Activated naive CD8-positive, alpha-beta T cell (primary cell): ENCODE measurements at regions not wholly inside any gene's neighbourhood (a gene's known extent, or its start where the extent isn't known, plus 50 kb on each side); places are given as distances from the start of the nearest gene placed in this dataset.
A peak's percentile ranks its signal among the peaks of the same experiment; 100 is the strongest.

Experiments used
- H3K27ac Mint-ChIP-seq: one replicate; pipeline ENCODE4 v1.8.0; 2021; ENCODE audit warnings: mixed read lengths
- H3K27me3 Mint-ChIP-seq: one replicate; pipeline ENCODE4 v1.8.0; 2021; ENCODE audit warnings: mixed read lengths
- H3K36me3 Mint-ChIP-seq: one replicate; pipeline ENCODE4 v1.8.0; 2021; ENCODE audit warnings: mixed read lengths
- H3K4me1 Mint-ChIP-seq: one replicate; pipeline ENCODE4 v1.8.0; 2021; ENCODE audit warnings: low read depth, mixed read lengths
- H3K4me3 Mint-ChIP-seq: one replicate; pipeline ENCODE4 v1.8.0; 2021; ENCODE audit warnings: mild to moderate bottlenecking, mixed read lengths
- H3K9me3 Mint-ChIP-seq: one replicate; pipeline ENCODE4 v1.8.0; 2021; ENCODE audit warnings: low read depth, mixed read lengths

- Mint-ChIP-seq H3K27me3 (no peaks in the 10 kb centered on the region), H3K36me3 (no peaks in the 10 kb centered on the region), H3K9me3 (no peaks in the 10 kb centered on the region), H3K4me1 (no peaks in the 10 kb centered on the region), H3K27ac (no peak overlapping the region), H3K4me3 (no peak overlapping the region)
These were observed 251.0 kb upstream of the ARGLU1 start for GRCh38 chr13:106818971-106819370.

- no peak overlapping the region for H3K27ac Mint-ChIP-seq
- no peaks in the 10 kb centered on the region for H3K36me3 Mint-ChIP-seq
- no peaks in the 10 kb centered on the region for H3K4me1 Mint-ChIP-seq
- H3K4me3 Mint-ChIP-seq = no peak overlapping the region
- H3K27me3 Mint-ChIP-seq = peaks cover 3% of the 10 kb centered on the region
- H3K9me3 Mint-ChIP-seq = no peaks in the 10 kb centered on the region
These were observed 247.6 kb upstream of the ARGLU1 start for GRCh38 chr13:106815545-106815944.

DNA sequence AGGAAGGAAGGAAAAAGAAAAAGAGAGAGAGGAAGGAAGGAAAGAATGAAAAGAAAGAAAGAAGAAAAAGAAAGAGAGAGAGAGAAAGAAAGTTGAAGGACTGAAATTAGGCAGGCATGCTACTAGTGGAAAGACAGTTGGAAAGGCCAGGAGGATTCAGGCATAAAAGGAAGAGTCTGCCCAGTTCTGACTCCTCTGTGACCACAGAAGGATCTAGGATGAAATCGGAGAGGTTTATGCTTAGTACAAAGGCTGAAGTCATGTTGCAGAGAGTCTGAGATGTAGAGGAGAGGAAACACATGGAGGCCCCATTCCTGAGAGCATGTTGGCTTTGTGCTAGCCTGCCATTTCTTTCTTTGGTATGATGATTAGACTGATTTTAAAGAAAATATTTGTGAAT lies 246.5 kb upstream of the ARGLU1 start:
- Mint-ChIP-seq H3K27me3 (peaks cover 3% of the 10 kb centered on the region), H3K9me3 (no peaks in the 10 kb centered on the region), H3K4me1 (no peaks in the 10 kb centered on the region), H3K4me3 (no peak overlapping the region), H3K36me3 (no peaks in the 10 kb centered on the region), H3K27ac (no peak overlapping the region)

DNA sequence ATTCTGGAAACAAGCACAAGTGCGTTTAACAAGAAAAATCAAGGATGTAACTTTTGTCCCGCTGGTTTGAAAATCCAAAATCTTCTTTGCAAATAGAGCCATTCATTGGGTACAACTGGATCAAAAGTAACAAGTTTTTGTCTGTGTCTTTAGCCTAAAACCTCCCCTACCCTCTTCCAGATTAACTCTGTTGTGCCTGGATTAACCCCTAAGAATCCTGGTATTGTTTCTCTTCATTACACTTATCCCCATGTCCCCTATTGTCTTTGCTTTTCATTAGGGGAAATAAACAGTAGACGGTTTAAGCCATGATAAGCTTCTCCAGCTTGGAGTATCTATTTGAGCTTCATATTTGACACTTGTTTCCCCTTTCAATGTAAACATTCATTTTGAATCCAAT lies 242.1 kb upstream of the ARGLU1 start:
- no peaks in the 10 kb centered on the region for H3K4me1 Mint-ChIP-seq
- peaks cover 3% of the 10 kb centered on the region for H3K27me3 Mint-ChIP-seq
- H3K4me3 Mint-ChIP-seq = no peak overlapping the region
- no peak overlapping the region for H3K27ac Mint-ChIP-seq
- no peaks in the 10 kb centered on the region for H3K36me3 Mint-ChIP-seq
- no peaks in the 10 kb centered on the region for H3K9me3 Mint-ChIP-seq

DNA sequence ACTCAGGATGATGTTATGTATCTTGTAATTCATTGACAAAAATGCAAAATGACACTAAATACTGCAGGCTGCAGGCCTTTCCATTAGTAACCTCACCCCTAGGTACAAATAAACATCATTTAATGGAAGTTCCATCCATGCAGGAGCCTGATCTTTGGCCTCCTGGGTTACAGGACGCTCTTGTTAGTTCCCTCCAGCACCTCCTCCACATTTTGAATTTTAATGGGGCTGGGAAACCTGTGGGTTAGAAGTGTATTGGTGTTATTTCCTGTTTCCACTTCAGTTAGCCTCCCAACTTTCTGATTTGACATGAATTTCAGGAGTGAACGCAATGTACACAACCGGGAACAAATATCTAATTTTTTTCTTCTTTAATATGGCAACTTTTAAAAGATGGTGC lies 237.1 kb upstream of the ARGLU1 start:
- Mint-ChIP-seq H3K27me3 (peaks cover 1% of the 10 kb centered on the region), H3K9me3 (no peaks in the 10 kb centered on the region), H3K36me3 (no peaks in the 10 kb centered on the region), H3K4me3 (no peak overlapping the region), H3K4me1 (no peaks in the 10 kb centered on the region), H3K27ac (no peak overlapping the region)

GRCh38 chr13:106802917-106803316 lies 235.0 kb upstream of the ARGLU1 start:
- H3K27ac Mint-ChIP-seq = no peak overlapping the region
- no peaks in the 10 kb centered on the region for H3K36me3 Mint-ChIP-seq
- H3K4me3 Mint-ChIP-seq = no peak overlapping the region
- H3K9me3 Mint-ChIP-seq = no peaks in the 10 kb centered on the region
- peaks cover 1% of the 10 kb centered on the region for H3K27me3 Mint-ChIP-seq
- no peaks in the 10 kb centered on the region for H3K4me1 Mint-ChIP-seq

DNA sequence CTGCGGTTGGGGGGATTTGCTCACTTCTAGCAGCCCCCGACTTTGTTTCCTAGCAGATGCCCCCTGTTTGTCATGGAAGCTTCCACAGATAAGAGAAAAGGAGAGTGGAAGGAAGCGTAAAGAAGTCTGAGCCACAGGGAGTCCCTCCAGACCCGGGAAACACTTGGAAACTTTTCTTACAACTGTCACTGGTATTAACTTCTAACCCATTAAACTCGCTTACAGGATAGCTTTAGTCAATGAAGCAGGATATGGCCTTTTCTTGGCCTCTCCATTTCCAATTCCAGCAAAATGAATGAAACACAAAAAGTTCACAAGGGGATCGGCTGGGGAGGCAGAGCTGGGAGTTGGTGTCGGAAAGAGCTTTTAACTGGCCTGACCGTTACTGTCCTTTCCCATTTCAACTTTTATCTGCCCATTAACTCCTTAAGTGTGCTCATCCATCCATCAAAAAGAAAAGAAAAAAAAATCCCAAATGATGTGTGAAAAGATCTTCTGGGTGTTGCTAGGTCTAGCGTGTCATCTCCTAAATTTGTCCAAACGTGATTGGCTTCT lies 231.9 kb upstream of the ARGLU1 start:
- H3K4me1 Mint-ChIP-seq = peaks cover 6% of the 10 kb centered on the region
- H3K4me3 Mint-ChIP-seq = no peak overlapping the region
- no peaks in the 10 kb centered on the region for H3K36me3 Mint-ChIP-seq
- no peak overlapping the region for H3K27ac Mint-ChIP-seq
- H3K27me3 Mint-ChIP-seq = peaks cover 5% of the 10 kb centered on the region
- H3K9me3 Mint-ChIP-seq = no peaks in the 10 kb centered on the region

- Mint-ChIP-seq H3K4me1 (peaks cover 6% of the 10 kb centered on the region), H3K27ac (no peak overlapping the region), H3K4me3 (no peak overlapping the region), H3K27me3 (peaks cover 8% of the 10 kb centered on the region), H3K9me3 (no peaks in the 10 kb centered on the region), H3K36me3 (no peaks in the 10 kb centered on the region)
These were observed 229.2 kb upstream of the ARGLU1 start for GRCh38 chr13:106797081-106797640.

- H3K4me1 Mint-ChIP-seq = peaks cover 6% of the 10 kb centered on the region
- H3K36me3 Mint-ChIP-seq = no peaks in the 10 kb centered on the region
- peak overlapping the region; percentile 77 for H3K4me3 Mint-ChIP-seq
- H3K27me3 Mint-ChIP-seq = peaks cover 7% of the 10 kb centered on the region
- no peaks in the 10 kb centered on the region for H3K9me3 Mint-ChIP-seq
- H3K27ac Mint-ChIP-seq = no peak overlapping the region
These were observed 228.5 kb upstream of the ARGLU1 start for GRCh38 chr13:106796280-106797047.

GRCh38 chr13:106795847-106796246 lies 227.9 kb upstream of the ARGLU1 start:
- H3K27me3 Mint-ChIP-seq = peaks cover 7% of the 10 kb centered on the region
- H3K27ac Mint-ChIP-seq = no peak overlapping the region
- H3K4me3 Mint-ChIP-seq = peak overlapping the region; percentile 77
- no peaks in the 10 kb centered on the region for H3K9me3 Mint-ChIP-seq
- no peaks in the 10 kb centered on the region for H3K36me3 Mint-ChIP-seq
- peaks cover 6% of the 10 kb centered on the region for H3K4me1 Mint-ChIP-seq

DNA sequence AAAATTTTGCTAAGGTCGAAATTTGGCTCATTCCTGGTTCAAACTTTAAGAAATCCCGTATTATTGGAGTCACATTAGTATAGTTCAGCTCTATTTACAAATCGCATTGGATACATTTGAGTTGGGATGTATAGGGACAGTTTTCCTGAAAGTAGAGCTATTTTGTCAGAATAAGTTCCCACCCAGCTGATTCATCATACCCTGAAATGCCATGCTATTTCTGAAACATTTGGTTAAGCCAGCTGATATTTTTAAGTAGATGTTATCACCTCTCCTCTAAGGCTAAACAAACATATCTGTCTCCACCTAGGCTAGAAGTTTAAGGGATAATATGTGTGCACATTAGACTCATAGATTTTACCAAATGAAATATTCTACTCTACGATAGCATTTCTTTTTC lies 226.2 kb upstream of the ARGLU1 start:
- Mint-ChIP-seq H3K9me3 (no peaks in the 10 kb centered on the region), H3K27me3 (peaks cover 7% of the 10 kb centered on the region), H3K27ac (no peak overlapping the region), H3K4me3 (no peak overlapping the region), H3K4me1 (peaks cover 6% of the 10 kb centered on the region), H3K36me3 (no peaks in the 10 kb centered on the region)

DNA sequence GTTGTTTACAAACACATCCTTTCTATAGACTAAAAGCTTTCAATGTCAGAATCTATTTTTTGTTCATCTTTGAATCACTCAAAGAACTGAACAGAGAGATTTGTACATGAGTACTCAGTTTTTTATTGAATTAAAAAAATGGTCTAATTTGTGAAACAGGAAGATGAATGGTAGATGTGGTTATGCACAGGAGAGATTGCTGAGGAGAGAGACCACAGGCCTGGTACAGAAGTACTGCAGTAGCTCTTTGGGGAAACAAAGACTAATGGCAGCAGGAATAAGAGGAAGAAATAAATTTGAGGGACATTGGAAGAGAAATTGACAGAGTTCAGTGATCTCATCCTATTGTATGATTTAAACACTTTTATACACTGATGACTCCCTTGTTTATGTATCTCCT lies 222.0 kb upstream of the ARGLU1 start:
- Mint-ChIP-seq H3K36me3 (no peaks in the 10 kb centered on the region), H3K4me1 (no peaks in the 10 kb centered on the region), H3K9me3 (no peaks in the 10 kb centered on the region), H3K27ac (no peak overlapping the region), H3K4me3 (no peak overlapping the region), H3K27me3 (peaks cover 3% of the 10 kb centered on the region)

DNA sequence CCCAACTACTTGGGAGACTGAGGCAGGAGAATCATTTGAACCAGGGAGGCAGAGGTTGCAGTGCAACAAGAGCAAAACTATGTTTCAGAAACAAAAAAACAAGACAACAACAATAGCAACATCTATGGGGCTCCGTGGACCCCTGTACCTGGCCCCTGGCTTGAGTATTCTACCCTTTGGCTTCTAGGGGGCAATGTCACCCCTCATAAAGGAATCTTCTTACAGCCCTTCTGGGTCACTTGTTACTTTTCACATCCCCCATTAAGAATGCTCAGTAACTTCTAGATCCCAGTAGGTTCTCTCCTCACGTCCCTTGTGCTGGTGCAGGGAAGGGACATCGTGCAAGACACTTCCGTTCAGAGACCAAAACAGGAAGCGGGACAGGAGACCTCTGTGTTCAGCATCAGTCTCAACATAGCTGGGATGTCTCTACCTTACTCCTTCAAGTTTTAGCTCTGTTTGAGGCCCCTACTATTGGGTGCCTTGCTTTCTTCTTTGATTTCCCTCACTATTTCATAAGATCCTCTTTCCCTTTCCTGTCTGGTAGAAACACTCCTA lies 218.1 kb upstream of the ARGLU1 start:
- no peaks in the 10 kb centered on the region for H3K4me1 Mint-ChIP-seq
- no peaks in the 10 kb centered on the region for H3K36me3 Mint-ChIP-seq
- H3K4me3 Mint-ChIP-seq = no peak overlapping the region
- no peak overlapping the region for H3K27ac Mint-ChIP-seq
- H3K9me3 Mint-ChIP-seq = no peaks in the 10 kb centered on the region
- H3K27me3 Mint-ChIP-seq = no peaks in the 10 kb centered on the region

DNA sequence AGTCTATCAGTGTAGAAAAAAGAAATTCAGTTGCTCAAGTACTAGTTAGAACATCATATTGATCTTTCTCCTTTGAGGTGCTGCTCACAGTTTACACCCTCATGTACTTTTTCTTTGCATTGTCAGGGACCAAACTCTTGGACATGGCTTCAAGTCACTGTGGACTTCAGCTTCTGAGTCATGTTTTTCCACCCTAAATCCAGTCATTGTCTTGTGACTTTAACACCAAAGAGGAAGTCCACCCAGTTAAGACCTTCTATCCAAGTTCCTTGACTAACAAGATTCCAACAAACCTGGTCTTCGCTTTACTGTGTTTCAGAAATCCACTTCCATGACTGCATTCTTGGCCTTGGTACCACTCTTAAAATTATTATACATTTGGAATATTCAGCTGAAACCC lies 206.7 kb upstream of the ARGLU1 start:
- no peaks in the 10 kb centered on the region for H3K4me1 Mint-ChIP-seq
- peaks cover 2% of the 10 kb centered on the region for H3K27me3 Mint-ChIP-seq
- peaks cover 7% of the 10 kb centered on the region for H3K9me3 Mint-ChIP-seq
- no peaks in the 10 kb centered on the region for H3K36me3 Mint-ChIP-seq
- no peak overlapping the region for H3K27ac Mint-ChIP-seq
- H3K4me3 Mint-ChIP-seq = no peak overlapping the region

DNA sequence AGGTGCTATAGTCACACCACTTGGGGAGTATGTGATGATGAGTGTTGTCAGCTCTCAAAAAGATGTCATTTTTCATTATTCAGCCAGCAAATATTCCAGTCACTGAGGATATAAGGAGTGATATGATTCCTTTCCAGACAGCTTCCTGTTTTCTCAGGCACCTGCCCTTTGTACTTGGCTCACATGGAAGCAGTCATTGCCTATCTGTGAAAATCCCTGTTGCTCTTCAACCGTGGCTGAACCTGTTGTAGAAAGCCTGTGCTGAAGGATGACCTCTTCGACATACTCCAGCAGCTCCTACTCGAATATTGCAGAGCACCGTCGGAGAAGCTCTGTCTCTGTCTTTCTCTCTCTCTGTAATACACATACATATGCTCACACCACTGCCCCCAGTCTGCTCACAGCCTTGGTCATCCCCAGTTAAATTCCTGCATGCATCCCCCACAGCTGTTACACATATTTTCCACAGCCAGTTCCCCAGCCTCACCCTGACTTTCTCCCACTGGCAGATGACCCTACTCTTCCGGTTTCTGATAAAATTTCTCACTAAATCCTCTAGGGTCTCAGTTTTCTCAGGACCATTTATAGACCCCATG lies 204.2 kb upstream of the ARGLU1 start:
- Mint-ChIP-seq H3K27me3 (peaks cover 2% of the 10 kb centered on the region), H3K4me1 (no peaks in the 10 kb centered on the region), H3K27ac (no peak overlapping the region), H3K9me3 (peaks cover 12% of the 10 kb centered on the region), H3K36me3 (no peaks in the 10 kb centered on the region), H3K4me3 (no peak overlapping the region)
